ENCODE measurements at regions not wholly inside any gene's neighbourhood (a gene's known extent, or its start where the extent isn't known, plus 50 kb on each side); places are given as distances from the start of the nearest gene placed in this dataset.
A peak's percentile ranks its signal among the peaks of the same experiment; 100 is the strongest.

GRCh38 chr13:30145709-30146367 lies 161.5 kb downstream of the KATNAL1 start:
- no peak for TF ChIP-seq CTCF (IDR thresholded peaks at IDR 0.05; ENCODE audit: low read depth, low read length)
- in situ Hi-C loops (cut with HindIII; ENCODE audit: low sequenced_read_pairs): no loop called here
- no peak overlapping the region for H3K4me3 ChIP-seq (ENCODE audit: low read depth, low read length)
- no peak for DNase-seq (ENCODE audit: low read depth, low spot score)

- TF ChIP-seq CTCF (IDR thresholded peaks at IDR 0.05; ENCODE audit: low read depth, low read length): no peak
- peak; percentile 70 for DNase-seq (ENCODE audit: low read depth, low spot score)
- in situ Hi-C loops (cut with HindIII; ENCODE audit: low sequenced_read_pairs): no loop called here
- H3K4me3 ChIP-seq (ENCODE audit: low read depth, low read length): no peak overlapping the region
Measured at GRCh38 chr13:30143666-30144400, 163.5 kb downstream of the KATNAL1 start.

- DNase-seq (ENCODE audit: low read depth, low spot score): peak; percentile 98
- in situ Hi-C loops (cut with HindIII; ENCODE audit: low sequenced_read_pairs): no loop called here
- TF ChIP-seq CTCF (IDR thresholded peaks at IDR 0.05; ENCODE audit: low read depth, low read length): no peak
- H3K4me3 ChIP-seq (ENCODE audit: low read depth, low read length): no peak overlapping the region
Measured at GRCh38 chr13:30142486-30143211, 164.7 kb downstream of the KATNAL1 start.

GRCh38 chr13:30141775-30142485 lies 165.4 kb downstream of the KATNAL1 start:
- no peak overlapping the region for H3K4me3 ChIP-seq (ENCODE audit: low read depth, low read length)
- no peak for TF ChIP-seq CTCF (IDR thresholded peaks at IDR 0.05; ENCODE audit: low read depth, low read length)
- no peak for DNase-seq (ENCODE audit: low read depth, low spot score)
- in situ Hi-C loops (cut with HindIII; ENCODE audit: low sequenced_read_pairs): no loop called here

GRCh38 chr13:30140973-30141372 lies 166.4 kb downstream of the KATNAL1 start:
- H3K4me3 ChIP-seq (ENCODE audit: low read depth, low read length): no peak overlapping the region
- no peak for DNase-seq (ENCODE audit: low read depth, low spot score)
- in situ Hi-C loops (cut with HindIII; ENCODE audit: low sequenced_read_pairs): no loop called here

More at GRCh38 chr13:30140973-30141372, 166.4 kb downstream of the KATNAL1 start:
- no peak for TF ChIP-seq CTCF (IDR thresholded peaks at IDR 0.05; ENCODE audit: low read depth, low read length)

Data from astrocyte of the spinal cord (primary cell).